KMS-11 (cell line): ENCODE measurements at regions not wholly inside any gene's neighbourhood (a gene's known extent, or its start where the extent isn't known, plus 50 kb on each side); places are given as distances from the start of the nearest gene placed in this dataset.

Experiments used
- H2AFZ ChIP-seq: fragments of 200-600 bp; sonication (generic); 2 replicates; pipeline ENCODE4 v1.6.1; 2016; ENCODE audit warnings: antibody characterized with exemption, mixed run types, low read depth
- H3K27ac ChIP-seq: fragments of 200-600 bp; sonication (generic); 2 replicates; pipeline ENCODE4 v1.6.1; 2016; ENCODE audit warnings: mild to moderate bottlenecking, mixed run types
- H3K27me3 ChIP-seq: fragments of 200-600 bp; sonication (generic); 2 replicates; pipeline ENCODE4 v1.6.1; 2017; ENCODE audit warnings: mild to moderate bottlenecking, low read depth, mixed run types, moderate library complexity; ENCODE audit not compliant: insufficient read depth
- H3K36me3 ChIP-seq: fragments of 200-600 bp; sonication (generic); 2 replicates; pipeline ENCODE4 v1.6.1; 2017; ENCODE audit warnings: mild to moderate bottlenecking, mixed run types; ENCODE audit not compliant: insufficient read depth
- H3K4me1 ChIP-seq: fragments of 200-600 bp; sonication (generic); 2 replicates; pipeline ENCODE4 v1.6.1; 2016; ENCODE audit warnings: mild to moderate bottlenecking, low read depth, mixed run types; ENCODE audit not compliant: poor library complexity, severe bottlenecking
- H3K4me2 ChIP-seq: fragments of 200-600 bp; sonication (generic); 2 replicates; pipeline ENCODE4 v1.7.0; 2016; ENCODE audit warnings: mild to moderate bottlenecking, mixed run types
- H3K4me3 ChIP-seq: fragments of 200-600 bp; sonication (generic); IDR thresholded peaks from 2 replicates; pipeline ENCODE4 v1.6.1; 2017; ENCODE audit warnings: low read depth, low read length, mixed read lengths; ENCODE audit not compliant: insufficient read depth
- H3K79me2 ChIP-seq: fragments of 200-600 bp; sonication (generic); 2 replicates; pipeline ENCODE4 v1.6.1; 2016; ENCODE audit warnings: low read depth, mixed run types; ENCODE audit not compliant: insufficient read depth
- H3K9ac ChIP-seq: fragments of 200-600 bp; sonication (generic); 2 replicates; pipeline ENCODE4 v1.6.1; 2016; ENCODE audit warnings: mild to moderate bottlenecking, mixed run types
- H4K20me1 ChIP-seq: fragments of 200-600 bp; sonication (generic); 2 replicates; pipeline ENCODE4 v1.6.1; 2016; ENCODE audit warnings: mild to moderate bottlenecking, mixed run types; ENCODE audit not compliant: insufficient read depth
- TF ChIP-seq, protein P1 (sequence below): fragments of 200-600 bp; sonication (generic); conservative IDR thresholded peaks from 2 replicates; pipeline ENCODE4 v1.6.1; 2017; ENCODE audit warnings: low read depth, mild to moderate bottlenecking, antibody characterized with exemption, low read length, moderate library complexity, mixed read lengths

GRCh38 chr3:144244662-144245061 lies 273.0 kb downstream of the DIPK2A start:
- Histone ChIP-seq H3K4me1 (no peaks in the 10 kb centered on the region), H3K36me3 (no peaks in the 10 kb centered on the region), H3K27me3 (no peaks in the 10 kb centered on the region), H3K79me2 (no peaks in the 10 kb centered on the region), H3K4me2 (no peak overlapping the region), H4K20me1 (no peaks in the 10 kb centered on the region), H2AFZ (no peak overlapping the region), H3K27ac (no peak overlapping the region), H3K9ac (no peak overlapping the region), H3K4me3 (no peak overlapping the region)
- TF ChIP-seq, protein P1, sequence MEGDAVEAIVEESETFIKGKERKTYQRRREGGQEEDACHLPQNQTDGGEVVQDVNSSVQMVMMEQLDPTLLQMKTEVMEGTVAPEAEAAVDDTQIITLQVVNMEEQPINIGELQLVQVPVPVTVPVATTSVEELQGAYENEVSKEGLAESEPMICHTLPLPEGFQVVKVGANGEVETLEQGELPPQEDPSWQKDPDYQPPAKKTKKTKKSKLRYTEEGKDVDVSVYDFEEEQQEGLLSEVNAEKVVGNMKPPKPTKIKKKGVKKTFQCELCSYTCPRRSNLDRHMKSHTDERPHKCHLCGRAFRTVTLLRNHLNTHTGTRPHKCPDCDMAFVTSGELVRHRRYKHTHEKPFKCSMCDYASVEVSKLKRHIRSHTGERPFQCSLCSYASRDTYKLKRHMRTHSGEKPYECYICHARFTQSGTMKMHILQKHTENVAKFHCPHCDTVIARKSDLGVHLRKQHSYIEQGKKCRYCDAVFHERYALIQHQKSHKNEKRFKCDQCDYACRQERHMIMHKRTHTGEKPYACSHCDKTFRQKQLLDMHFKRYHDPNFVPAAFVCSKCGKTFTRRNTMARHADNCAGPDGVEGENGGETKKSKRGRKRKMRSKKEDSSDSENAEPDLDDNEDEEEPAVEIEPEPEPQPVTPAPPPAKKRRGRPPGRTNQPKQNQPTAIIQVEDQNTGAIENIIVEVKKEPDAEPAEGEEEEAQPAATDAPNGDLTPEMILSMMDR: no peak

GRCh38 chr3:144252896-144253295 lies 281.3 kb downstream of the DIPK2A start:
- Histone ChIP-seq H3K4me1 (peaks cover 48% of the 10 kb centered on the region), H3K27me3 (no peaks in the 10 kb centered on the region), H3K4me2 (no peak overlapping the region), H3K36me3 (no peaks in the 10 kb centered on the region), H4K20me1 (no peaks in the 10 kb centered on the region), H3K4me3 (no peak overlapping the region), H3K79me2 (no peaks in the 10 kb centered on the region), H2AFZ (no peak overlapping the region), H3K27ac (no peak overlapping the region), H3K9ac (no peak overlapping the region)
- TF ChIP-seq, protein P1: no peak

- TF ChIP-seq, protein P1: no peak
- Histone ChIP-seq H3K4me1 (peaks cover 52% of the 10 kb centered on the region), H3K36me3 (no peaks in the 10 kb centered on the region), H4K20me1 (no peaks in the 10 kb centered on the region), H3K4me3 (no peak overlapping the region), H3K79me2 (no peaks in the 10 kb centered on the region), H3K27ac (no peak overlapping the region), H3K9ac (no peak overlapping the region), H3K4me2 (peak overlapping the region; percentile 36; the same call in 1 of the 2 replicates), H3K27me3 (no peaks in the 10 kb centered on the region), H2AFZ (no peak overlapping the region)
These were observed 285.8 kb downstream of the DIPK2A start for GRCh38 chr3:144257381-144257780.

DNA sequence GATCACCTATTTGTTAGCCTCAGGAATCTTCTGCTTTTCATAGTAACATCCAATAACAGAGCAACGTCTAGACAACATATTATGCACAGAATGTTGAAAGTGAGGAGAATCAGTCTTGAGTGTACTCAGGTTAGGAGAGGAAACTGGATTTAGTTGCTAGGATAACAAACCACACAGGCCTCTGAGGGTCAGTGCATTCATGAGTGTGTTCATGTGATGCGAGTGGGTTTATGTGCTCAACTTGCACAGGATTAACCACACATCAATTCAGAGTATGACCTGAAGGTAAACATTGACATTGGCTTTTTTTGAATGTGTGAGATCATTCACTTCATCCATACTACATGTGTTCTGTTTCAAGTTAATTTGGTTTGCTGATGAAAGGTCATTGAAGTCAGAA lies 287.6 kb downstream of the DIPK2A start:
- no peaks in the 10 kb centered on the region for H3K36me3 ChIP-seq
- no peak overlapping the region for H3K9ac ChIP-seq
- no peak overlapping the region for H3K4me2 ChIP-seq
- peaks cover 52% of the 10 kb centered on the region for H3K4me1 ChIP-seq
- H3K4me3 ChIP-seq: no peak overlapping the region
- H3K79me2 ChIP-seq: no peaks in the 10 kb centered on the region
- H2AFZ ChIP-seq: no peak overlapping the region
- H3K27ac ChIP-seq: no peak overlapping the region
- no peaks in the 10 kb centered on the region for H4K20me1 ChIP-seq
- H3K27me3 ChIP-seq: no peaks in the 10 kb centered on the region
- TF ChIP-seq, protein P1: no peak
